HEK293T (cell line): ENCODE measurements at regions not wholly inside any gene's neighbourhood (a gene's known extent, or its start where the extent isn't known, plus 50 kb on each side); places are given as distances from the start of the nearest gene placed in this dataset.

Experiments
- CTCF ChIA-PET: fragments of 350-600 bp; formaldehyde crosslinking; extraction: SDS; loops from one replicate; lab custom pipeline; 2021; ENCODE audit warnings: antibody characterized with exemption, inconsistent platforms; lab: Yijun Ruan, JAX
- POLR2A ChIA-PET: fragments of 350-600 bp; formaldehyde crosslinking; extraction: SDS; loops from one replicate; lab custom pipeline; 2020; ENCODE audit warnings: antibody characterized with exemption, inconsistent platforms; lab: Yijun Ruan, JAX
- DNase-seq: peaks from one replicate; pipeline ENCODE4 v3.0.0; 2012; ENCODE audit warnings: mixed read lengths; ENCODE audit errors: extremely low spot score
- ARNT ChIP-seq: fragments of 450-650 bp; IDR thresholded peaks from 2 replicates; pipeline ENCODE4 v1.6.1; 2017; ENCODE audit warnings: mild to moderate bottlenecking
- BHLHE40 ChIP-seq: fragments of 450-650 bp; IDR thresholded peaks from 2 replicates; pipeline ENCODE4 v1.6.1; 2016; ENCODE audit warnings: mild to moderate bottlenecking, moderate library complexity, borderline replicate concordance
- CTBP1 ChIP-seq: fragments of 450-650 bp; IDR thresholded peaks from 2 replicates; pipeline ENCODE4 v1.6.1; 2016; ENCODE audit warnings: borderline replicate concordance
- ELF4 ChIP-seq: fragments of 450-650 bp; IDR thresholded peaks from 2 replicates; pipeline ENCODE4 v1.6.1; 2017; ENCODE audit warnings: antibody characterized with exemption
- FOXA1 ChIP-seq: fragments of 450-650 bp; IDR thresholded peaks from 2 replicates; pipeline ENCODE4 v1.6.1; 2016; ENCODE audit warnings: mild to moderate bottlenecking
- FOXK2 ChIP-seq: fragments of 450-650 bp; IDR thresholded peaks from 2 replicates; pipeline ENCODE4 v1.6.1; 2016; ENCODE audit warnings: mild to moderate bottlenecking
- FOXM1 ChIP-seq: fragments of 450-650 bp; IDR thresholded peaks from 2 replicates; pipeline ENCODE4 v1.6.1; 2017; ENCODE audit warnings: mild to moderate bottlenecking, borderline replicate concordance
- HDGF ChIP-seq: fragments of 450-650 bp; IDR thresholded peaks from 2 replicates; pipeline ENCODE4 v1.6.1; 2017; ENCODE audit warnings: antibody characterized with exemption, borderline replicate concordance
- L3MBTL2 ChIP-seq: fragments of 450-650 bp; conservative IDR thresholded peaks from 2 replicates; pipeline ENCODE4 v1.6.1; 2016; ENCODE audit warnings: mild to moderate bottlenecking
- LEF1 ChIP-seq: fragments of 450-650 bp; IDR thresholded peaks from 2 replicates; pipeline ENCODE4 v1.6.1; 2017; ENCODE audit warnings: mild to moderate bottlenecking, borderline replicate concordance
- NFRKB ChIP-seq: fragments of 450-650 bp; IDR thresholded peaks from 2 replicates; pipeline ENCODE4 v1.6.1; 2016; ENCODE audit warnings: mild to moderate bottlenecking, moderate library complexity
- PKNOX1 ChIP-seq: fragments of 450-650 bp; IDR thresholded peaks from 2 replicates; pipeline ENCODE4 v1.6.1; 2016
- SP1 ChIP-seq: fragments of 450-650 bp; IDR thresholded peaks from 2 replicates; pipeline ENCODE4 v1.6.1; 2017
- SUZ12 ChIP-seq: fragments of 450-650 bp; IDR thresholded peaks from 2 replicates; pipeline ENCODE4 v1.6.1; 2016; ENCODE audit warnings: mild to moderate bottlenecking
- TARDBP ChIP-seq: fragments of 450-650 bp; IDR thresholded peaks from 2 replicates; pipeline ENCODE4 v1.6.1; 2016
- ZNF384 ChIP-seq: fragments of 450-650 bp; IDR thresholded peaks from 2 replicates; pipeline ENCODE4 v1.6.1; 2016

GRCh38 chr1:9439074-9439761 is 100.0 kb upstream of the SLC25A33 start:
- DNase-seq: no peak
- TF ChIP-seq SUZ12 (no peak), ARNT (no peak), HDGF (no peak), FOXA1 (no peak), PKNOX1 (no peak), SP1 (no peak)
- POLR2A ChIA-PET: interaction anchor here (1.0 to 2.5 kb wide), 2 partner anchors 10 to 16 kb away, joined by 4 to 12 read pairs; no protein-coding TSS in a partner anchor
- CTCF ChIA-PET: interaction anchor here (2.3 kb wide), 1 partner anchor 17 kb away, joined by 8 read pairs; no protein-coding TSS in a partner anchor

- DNase-seq: no peak
- CTCF ChIA-PET: no interaction called here
- POLR2A ChIA-PET: interaction anchor here (2.3 kb wide), 1 partner anchor 11 kb away, joined by 12 read pairs; no protein-coding TSS in a partner anchor
- TF ChIP-seq LEF1: no peak
- TF ChIP-seq ZNF384: no peak
- no peak for TF ChIP-seq PKNOX1
- TF ChIP-seq SUZ12: no peak
- TF ChIP-seq ARNT: no peak
These were observed 99.0 kb upstream of the SLC25A33 start for GRCh38 chr1:9440261-9440660.

GRCh38 chr1:9440763-9441194 is 98.5 kb upstream of the SLC25A33 start:
- no peak for DNase-seq
- POLR2A ChIA-PET: interaction anchor here (1.0 to 2.3 kb wide), 2 partner anchors 12 to 161 kb away, joined by 3 to 12 read pairs; no protein-coding TSS in a partner anchor
- TF ChIP-seq ELF4 (no peak), ZNF384 (no peak), ARNT (no peak), FOXA1 (no peak), NFRKB (no peak), TARDBP (no peak), BHLHE40 (no peak), L3MBTL2 (no peak), FOXM1 (no peak), CTBP1 (no peak), SP1 (no peak)
- CTCF ChIA-PET: interaction anchor here (1.8 kb wide), 1 partner anchor 15 kb away, joined by 5 read pairs; no protein-coding TSS in a partner anchor

- TF ChIP-seq ZNF384 (no peak), FOXK2 (no peak), BHLHE40 (no peak), PKNOX1 (no peak), HDGF (no peak)
- no peak for DNase-seq
- ChIA-PET POLR2A (interaction anchor here (1.0 to 2.3 kb wide), 2 partner anchors 13 to 162 kb away, joined by 3 to 12 read pairs; no protein-coding TSS in a partner anchor), CTCF (interaction anchor here (1.8 kb wide), 1 partner anchor 14 kb away, joined by 5 read pairs; no protein-coding TSS in a partner anchor)
These were observed 97.7 kb upstream of the SLC25A33 start for GRCh38 chr1:9441451-9442133.

- TF ChIP-seq NFRKB (no peak), PKNOX1 (no peak), SP1 (no peak)
- no peak for DNase-seq
- CTCF ChIA-PET: interaction anchor here (1.8 kb wide), 1 partner anchor 13 kb away, joined by 5 read pairs; no protein-coding TSS in a partner anchor
- POLR2A ChIA-PET: interaction anchor here (2.3 kb wide), 1 partner anchor 13 kb away, joined by 12 read pairs; no protein-coding TSS in a partner anchor
These were observed 96.9 kb upstream of the SLC25A33 start for GRCh38 chr1:9442278-9442846.

GRCh38 chr1:9442986-9443385 is 96.3 kb upstream of the SLC25A33 start:
- ChIA-PET CTCF (no interaction called here), POLR2A (no interaction called here)
- TF ChIP-seq CTBP1 (no peak), FOXA1 (no peak), TARDBP (no peak), NFRKB (no peak), PKNOX1 (no peak), FOXK2 (no peak), LEF1 (no peak), HDGF (no peak), SUZ12 (no peak), SP1 (no peak), ZNF384 (no peak), FOXM1 (no peak), BHLHE40 (no peak), L3MBTL2 (no peak), ELF4 (no peak), ARNT (no peak)
- DNase-seq: no peak
